ENCODE measurements at regions not wholly inside any gene's neighbourhood (a gene's known extent, or its start where the extent isn't known, plus 50 kb on each side); places are given as distances from the start of the nearest gene placed in this dataset.
"Not testable (repeated sequence)": the region's sequence is repeated elsewhere in the genome, so short reads cannot be mapped to it uniquely, and the experiment has no call there.

DNA sequence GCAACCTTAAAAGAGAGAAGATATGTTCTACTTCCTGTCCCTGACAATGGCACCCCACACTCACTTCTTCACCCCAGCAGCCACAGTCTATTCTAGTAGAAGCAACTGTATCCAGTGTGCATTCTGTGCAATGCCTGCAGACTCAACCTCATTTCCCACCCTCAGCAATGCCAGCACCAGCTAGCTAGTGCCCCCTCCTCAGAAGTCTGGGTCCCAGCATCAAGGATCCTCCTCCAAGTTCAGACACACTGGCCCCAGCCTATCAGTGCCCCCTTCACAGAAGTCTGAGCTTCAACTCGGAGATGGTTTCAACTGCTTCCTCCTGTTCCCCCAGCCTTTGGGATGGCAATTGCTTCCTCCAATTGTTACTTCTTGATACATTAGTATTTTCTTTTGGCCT is 268.3 kb downstream of the MEX3B start:
- no peak for DNase-seq (ENCODE audit: low read depth)

DNA sequence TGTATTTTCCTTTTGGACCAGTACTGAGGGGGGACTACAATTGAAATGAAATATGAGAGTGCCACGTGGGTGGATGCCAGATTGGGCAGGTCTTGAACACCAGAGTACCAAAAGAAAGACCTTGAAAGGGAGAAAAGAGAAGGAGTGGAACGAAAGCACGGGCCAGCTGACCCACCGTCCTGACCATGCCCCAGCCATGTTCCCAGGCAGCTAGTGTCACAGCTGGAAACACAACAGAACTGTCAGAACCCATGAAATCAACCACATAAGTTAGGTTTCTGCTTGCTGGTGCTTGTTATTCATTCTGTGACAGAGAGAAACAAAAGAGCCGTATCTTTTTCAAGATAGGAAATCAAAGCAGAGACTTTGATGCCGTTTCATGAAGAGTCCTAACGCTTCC is 268.8 kb downstream of the MEX3B start:
- DNase-seq (ENCODE audit: low read depth): no peak

DNA sequence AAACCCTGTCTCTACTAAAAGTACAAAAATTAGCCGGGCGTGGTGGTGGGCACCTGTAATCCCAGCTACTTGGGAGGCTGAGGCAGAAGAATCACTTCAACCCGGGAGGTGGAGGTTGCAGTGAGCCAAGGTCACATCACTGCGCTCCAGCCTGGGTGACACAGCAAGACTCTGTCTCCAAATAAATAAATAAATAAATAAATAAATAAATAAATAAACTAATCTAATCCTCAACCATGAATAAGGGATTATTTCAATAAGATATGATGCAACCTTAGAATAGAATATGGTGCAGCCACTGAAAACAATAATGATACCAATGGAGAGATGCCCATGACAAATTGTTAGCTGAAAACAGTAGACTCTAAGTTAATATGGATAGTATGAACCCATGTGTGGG is 270.0 kb downstream of the MEX3B start:
- DNase-seq (ENCODE audit: low read depth): not testable (repeated sequence)

DNA sequence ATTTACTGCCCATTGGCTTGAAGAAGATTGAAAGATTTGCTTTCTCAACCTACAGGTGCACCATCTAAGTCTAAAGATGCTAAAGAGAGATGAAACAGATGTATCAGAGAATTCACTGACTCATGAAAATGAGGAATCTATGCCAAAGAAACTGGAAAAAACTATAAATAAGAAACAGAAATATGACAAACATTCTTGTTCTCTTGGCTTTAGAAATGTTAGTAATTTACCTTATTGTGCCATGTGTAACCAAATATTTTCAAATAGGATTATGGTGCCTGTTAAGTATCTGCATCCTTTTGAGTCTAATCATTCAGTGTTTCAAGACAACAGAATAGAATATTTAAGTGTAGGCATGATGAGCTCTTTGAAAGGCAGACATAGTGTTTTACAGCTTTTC is 271.5 kb downstream of the MEX3B start:
- DNase-seq (ENCODE audit: low read depth): no peak

DNA sequence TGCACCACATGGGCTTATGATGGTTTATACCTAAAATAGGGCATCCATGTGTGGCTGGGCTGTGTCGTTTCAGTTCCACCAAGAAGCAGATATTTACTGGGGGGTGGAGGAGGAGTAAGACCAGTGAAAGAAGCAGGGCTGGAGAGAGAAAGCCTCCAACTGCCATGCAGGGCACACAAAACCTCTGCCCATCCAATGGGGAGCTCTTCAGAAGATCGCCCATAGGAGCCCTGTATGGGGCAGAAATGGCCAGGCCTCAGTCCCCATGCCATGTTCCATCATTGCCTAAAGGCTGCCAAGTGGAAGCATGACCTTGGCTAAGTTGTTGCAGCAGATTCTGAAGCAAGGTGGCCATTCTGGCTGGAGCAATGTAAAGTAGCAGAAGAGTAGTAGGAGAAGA is 277.0 kb downstream of the MEX3B start:
- no peak for DNase-seq (ENCODE audit: low read depth)

DNA sequence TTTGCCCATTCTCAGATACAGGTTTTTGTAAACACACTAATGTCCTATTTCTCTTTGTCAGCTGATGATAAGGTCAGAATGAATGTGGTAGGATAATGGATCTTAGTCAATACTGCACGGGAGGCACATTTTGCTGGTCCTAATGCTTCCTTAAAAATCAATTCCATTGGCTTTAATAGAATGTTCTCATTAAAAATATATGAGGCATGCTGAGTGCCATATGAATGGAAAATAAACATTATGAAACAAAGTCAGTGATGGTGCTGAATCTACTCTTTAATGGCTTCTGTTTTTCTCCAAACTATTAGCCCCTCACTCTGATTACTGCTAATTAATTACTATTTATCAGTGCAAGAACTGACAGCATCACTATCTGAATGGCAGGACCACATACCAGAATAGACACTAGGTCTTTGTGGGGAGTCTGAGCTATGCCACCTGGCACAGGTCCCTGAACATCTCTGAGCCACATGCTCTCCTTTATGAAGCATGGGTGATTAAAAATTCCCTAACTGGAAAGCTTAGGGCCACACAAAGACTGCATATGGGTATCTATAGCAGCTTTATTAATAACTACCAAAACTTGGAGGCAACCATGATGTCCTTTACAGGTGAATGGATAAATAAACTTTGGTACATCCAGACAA is 278.9 kb downstream of the MEX3B start:
- DNase-seq (ENCODE audit: low read depth): no peak

DNA sequence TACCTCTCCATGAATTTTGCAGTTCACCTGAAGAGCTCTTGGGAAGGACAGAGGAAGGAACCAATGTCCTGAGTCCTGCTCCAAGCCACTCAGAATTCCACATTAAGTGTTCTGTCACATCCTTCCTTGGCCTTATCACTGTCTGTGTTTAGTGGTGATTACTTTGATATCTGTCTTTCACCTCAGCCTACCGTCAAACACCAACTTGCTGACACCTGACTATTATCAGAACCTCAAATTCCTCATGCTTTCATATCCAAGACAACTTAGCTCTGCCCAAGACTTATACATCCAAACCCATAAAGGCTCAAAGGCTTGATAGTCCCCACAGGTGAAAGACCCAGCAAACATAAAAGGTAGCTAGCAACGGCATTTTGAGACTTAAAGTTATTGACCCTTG is 280.0 kb downstream of the MEX3B start:
- no peak for DNase-seq (ENCODE audit: low read depth)

DNA sequence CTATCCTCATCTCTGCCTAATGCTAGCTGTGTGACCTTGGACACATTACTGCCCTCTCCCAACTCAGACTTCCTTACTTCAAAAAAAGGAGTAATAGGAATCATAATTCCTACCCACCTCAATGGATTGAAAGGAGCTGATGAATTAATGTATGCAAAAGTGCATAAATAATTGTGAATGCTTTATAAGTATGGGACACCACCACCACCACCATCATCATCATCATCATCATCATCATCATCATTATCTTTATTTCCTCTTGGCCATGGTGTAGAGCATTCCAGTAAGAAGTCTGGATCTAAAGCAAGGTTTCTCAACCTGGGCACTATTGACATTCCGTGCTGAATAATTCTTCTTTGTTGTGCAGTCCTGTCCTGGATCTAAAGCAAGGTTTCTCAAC is 282.5 kb downstream of the MEX3B start:
- DNase-seq (ENCODE audit: low read depth): no peak

DNA sequence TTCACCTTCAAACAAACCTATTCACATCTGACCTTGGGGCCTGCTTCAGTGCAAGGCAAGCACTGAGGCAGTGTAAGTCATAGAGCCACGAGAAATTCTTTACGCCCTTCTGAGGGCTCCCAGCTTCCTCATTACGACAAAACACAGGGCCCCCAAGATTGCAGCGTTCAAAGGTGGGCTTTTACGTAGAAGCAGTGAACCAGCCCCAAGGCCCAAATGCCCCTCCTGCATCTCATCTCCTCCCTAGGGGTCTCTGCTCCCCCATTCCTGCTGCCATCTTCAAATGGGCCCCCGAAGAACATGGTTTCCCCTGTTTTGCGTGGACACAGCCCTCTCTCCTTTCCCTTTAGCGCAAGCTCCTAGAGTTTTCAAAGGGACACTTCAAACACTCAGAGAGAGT is 285.1 kb downstream of the MEX3B start:
- DNase-seq (ENCODE audit: low read depth): no peak

DNA sequence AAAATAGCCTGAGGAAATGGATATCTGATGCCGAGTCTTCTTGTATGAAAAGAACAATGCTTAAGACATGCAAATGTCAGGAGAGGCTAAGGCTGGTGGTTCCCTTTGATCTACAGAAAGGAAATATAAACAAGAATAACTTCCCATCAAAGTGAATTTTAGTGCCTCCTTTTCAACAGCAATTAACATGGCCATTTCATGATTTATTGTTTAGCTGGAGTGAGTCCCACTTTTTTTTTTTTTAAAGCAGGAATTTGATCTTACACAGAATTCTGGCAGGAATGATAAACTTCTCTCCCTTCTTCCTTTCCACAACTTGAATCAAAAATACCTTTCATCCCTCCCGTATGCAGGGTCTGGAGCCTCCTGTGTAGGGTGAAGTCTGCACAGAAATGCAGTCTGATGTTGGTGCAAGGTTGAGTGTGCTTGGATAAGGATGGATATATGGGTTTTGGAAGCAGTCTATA is 287.0 kb downstream of the MEX3B start:
- DNase-seq (ENCODE audit: low read depth): no peak

DNA sequence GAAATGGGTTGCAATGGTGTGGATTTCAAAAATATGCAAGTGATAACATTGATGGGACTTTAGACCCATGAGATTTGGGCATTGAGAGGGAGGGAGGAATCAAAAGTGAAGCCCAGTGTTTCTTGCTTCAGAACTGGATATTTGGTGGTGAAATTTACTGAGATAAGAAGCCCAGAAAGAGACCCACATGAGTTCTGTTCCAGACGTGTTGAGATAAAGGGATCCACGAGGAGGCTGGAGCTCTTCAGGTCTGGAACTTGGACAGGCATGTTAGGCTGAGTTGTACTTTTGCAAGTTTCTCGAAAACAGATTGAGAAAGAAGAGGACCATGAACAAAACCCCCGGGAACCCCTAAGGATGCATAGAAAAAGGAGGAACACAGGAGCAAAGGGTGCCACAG is 290.2 kb downstream of the MEX3B start:
- DNase-seq (ENCODE audit: low read depth): no peak

DNA sequence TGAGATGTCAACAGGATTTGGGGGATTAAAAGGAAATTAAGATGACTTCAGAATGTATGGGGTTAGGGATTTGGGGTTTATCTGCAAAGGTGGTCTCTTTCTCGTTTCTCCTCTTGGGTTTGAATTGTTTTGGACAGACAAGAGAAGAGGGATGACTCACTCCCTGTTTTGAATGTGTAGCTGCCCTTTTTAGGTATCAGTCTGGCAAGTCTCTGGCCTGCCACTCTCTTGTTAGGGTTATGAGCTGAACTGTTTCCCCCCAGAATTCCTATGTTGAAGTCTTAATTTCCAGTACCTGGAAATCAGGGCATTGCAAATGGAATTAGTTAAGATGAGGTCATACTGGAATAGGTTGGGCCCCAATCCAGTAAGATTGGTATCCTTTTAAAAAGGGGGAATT is 291.7 kb downstream of the MEX3B start:
- DNase-seq (ENCODE audit: low read depth): no peak

DNA sequence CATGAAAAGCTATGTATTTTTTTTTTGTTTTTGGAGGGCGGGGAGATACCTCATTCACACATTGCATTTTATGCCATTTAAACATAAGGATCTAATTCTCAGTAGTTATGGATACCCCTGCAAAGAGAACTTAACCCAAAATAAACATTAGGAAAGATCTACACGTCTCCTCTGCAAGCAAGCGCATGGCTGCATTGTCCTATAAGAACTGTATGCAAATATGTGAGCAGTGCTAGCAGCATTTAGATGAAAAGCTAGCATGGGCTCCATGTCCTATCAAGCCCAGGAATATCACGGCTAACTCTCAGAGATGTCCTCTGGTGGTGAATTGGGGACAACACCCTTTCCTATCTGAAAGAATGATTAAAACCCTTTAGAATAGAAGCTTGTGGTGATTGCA is 292.8 kb downstream of the MEX3B start:
- no peak for DNase-seq (ENCODE audit: low read depth)

DNA sequence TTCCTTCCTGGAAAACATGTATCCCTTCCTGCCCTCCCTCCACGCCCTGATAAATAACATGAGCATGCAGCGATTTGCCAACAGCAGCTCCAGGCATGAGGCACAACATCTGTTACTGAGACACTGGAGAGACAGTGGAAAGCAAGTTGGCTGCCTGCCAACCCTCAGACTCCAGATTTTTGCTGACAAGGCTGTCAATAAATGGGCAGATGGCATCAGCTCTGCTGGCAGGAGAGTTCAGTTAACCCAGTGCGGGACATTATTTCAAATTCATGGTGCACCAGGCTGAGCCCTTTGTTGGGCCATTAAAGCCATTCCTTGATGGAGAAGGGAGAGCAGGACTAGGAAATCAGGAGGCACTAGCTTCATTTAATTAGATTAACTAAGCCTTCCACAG is 293.3 kb downstream of the MEX3B start:
- DNase-seq (ENCODE audit: low read depth): peak; percentile 5

DNA sequence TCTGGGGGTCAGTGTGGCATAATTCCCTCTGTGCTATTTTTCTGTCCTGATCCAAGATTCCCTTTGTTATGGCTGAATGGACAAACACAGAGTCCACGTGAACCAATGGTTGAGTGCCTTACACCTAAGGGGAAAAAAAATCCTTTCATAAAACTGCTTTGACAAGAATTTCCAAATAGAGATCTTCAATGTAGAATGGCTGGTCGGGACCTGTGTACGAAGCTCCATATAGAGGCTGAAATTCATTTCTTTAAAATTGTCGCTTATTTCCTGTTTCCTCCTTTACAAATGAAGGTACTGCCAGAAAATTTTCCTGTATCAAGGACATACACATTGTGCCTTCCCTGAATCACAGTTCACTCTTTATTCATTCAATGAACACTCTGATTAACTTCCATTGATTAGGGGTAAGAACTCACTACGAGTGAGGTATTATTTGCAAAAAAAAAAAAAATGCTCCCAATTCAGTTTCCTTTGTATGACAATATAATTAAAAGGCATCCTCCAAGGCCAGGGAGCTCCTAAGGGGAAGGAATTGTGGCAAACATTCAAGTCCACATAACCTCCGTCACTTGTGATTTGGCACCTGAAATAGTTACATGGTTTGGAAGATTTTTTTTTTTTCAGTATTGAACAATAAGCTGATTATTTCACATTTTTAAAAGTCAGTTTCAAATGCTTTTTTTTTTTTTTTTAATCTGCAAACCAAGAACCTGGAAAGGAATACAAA is 293.8 kb downstream of the MEX3B start:
- no peak for DNase-seq (ENCODE audit: low read depth)

DNA sequence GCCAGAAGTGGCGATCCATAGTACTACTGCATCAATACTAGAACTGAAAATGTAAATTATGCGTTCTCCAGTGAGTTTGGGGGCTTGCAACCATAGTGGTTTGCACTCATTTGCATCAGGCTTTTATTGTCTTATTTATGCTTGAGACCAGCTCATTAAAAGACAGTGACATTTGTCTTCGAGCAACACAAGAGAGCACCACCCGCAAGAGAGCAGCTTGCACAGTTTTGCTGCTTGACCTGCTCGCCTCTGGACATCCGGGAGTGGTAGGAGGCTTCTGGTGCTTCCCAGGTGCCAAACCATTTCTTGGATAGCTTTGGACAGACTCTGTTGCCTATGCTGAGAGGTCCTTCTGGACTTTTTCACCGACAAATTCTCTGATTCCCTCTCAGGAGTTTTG is 294.6 kb downstream of the MEX3B start:
- no peak for DNase-seq (ENCODE audit: low read depth)

DNA sequence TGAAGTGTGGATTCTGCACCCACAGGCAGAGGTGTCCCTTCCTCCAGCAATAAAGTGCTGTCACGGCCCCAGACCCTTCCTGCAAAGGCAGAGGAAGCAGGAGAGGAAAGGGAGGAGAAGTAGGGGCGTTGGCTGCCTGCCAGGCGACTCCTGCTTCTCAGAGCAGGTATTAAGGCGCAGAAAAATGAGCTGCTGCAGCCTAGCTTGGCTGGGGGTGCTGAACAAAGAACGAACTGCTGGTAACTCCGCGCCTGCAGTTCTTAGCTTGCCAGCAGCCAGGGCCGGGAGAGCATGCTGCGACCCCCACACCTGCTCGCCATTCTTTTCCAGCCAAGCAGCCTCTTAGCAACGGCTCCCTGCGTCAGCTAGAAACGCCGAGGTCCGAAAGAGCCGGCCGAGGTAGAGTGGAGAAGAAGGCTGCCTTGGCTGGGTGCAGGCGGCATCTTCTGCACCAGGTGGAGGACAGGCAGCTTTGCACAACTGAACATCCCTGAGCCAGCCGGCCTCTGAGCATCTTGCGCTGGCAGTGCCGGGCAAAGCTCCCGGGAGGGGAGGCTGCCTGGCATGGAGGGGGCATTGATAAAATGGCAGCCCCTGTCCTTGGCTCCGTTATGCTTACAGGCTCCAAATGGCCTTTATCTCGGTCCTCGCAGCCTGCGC is 296.0 kb downstream of the MEX3B start:
- DNase-seq (ENCODE audit: low read depth): peak; percentile 2

DNA sequence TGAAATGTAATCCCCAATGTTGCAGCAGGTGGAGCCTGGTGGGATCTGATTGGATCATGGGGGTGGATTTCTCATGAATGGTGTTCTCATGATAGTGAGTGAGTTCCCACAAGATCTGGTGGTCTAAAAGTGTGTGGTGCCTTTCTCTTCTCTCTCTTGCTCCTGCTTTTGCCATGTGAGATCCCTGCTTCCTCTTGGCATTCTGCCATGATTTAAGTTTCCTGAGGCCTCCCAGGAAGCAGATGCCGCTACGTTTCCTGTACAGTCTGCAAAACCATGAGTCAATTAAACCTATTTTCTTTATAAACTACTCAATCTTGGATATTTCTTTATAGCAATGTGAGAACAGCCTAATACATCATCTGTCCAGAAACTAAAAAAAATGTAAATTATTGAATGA is 298.3 kb downstream of the MEX3B start:
- DNase-seq (ENCODE audit: low read depth): no peak

DNA sequence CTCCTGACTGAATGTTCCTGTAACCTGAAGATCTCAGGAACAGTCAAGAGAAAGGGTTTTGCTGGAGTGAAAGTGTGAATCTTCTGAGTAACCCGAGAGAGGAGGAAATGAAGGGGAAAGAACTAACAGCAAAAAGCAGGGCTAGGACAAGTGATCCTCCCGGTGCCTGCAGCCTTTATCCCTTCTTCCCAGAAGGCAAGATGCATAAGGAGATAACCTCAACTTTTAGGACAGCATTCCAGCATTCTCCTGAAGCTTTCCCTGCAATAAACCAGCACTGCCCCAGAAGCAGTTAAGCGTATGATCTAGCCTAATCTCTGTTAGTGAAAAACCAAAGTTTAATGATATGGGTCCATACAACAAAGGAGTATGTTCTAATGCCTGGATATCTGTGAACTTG is 298.8 kb downstream of the MEX3B start:
- DNase-seq (ENCODE audit: low read depth): no peak

DNA sequence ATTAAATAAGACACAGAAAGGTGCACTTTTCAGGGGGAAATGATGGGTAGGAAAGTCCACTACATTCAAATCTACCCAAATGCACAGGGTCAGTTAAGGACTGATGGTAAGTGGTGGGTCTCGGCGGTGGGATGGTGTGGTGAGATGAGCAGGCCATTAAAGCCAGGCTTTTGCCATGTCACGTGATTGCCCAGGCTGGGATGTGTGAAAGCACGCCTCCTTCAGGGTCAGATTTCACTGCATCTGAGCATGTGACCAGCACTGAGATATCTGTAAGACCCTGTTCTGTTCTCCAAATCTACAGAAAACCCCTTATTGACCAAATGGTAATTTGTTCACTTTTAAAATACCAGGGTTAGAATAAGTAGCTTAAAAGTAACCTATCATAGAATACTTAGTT is 301.5 kb downstream of the MEX3B start:
- DNase-seq (ENCODE audit: low read depth): no peak

DNA sequence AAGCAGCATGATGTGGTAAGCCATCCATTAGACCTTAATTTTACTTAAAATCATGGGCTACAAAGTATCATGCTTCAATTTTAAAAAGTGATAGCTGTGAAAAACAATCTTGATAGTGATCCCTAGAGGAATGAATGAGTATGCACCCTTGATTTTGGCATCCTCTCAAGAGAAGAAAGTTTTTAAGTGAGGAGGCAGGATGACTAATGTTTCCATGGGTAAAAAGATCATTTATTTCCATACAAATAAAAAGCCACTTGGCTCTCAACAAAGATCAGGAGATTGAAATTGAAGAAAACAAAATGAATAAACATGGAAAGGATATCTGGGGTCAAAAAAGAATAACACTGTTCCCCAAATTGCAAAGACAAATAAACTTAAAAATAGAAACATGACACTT is 305.4 kb downstream of the MEX3B start:
- DNase-seq (ENCODE audit: low read depth): no peak

DNA sequence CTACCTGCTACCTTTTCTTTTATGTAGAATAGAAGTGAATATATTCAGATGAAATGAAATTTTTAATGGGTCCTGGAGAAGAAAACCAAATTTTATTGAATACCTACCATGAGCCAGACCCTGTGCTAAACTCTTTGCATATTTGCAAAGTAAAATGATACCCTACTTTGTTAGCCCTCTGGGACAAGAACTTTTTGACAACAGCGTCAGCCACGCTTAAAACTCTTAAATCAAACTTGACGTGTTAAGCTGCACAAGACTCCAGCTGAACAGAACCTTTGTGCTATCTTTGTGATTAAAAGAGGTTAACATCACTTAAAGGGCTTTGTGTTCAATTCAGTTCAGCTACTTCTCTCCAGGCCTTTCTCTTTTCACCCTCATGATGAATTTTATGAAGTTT is 316.5 kb downstream of the MEX3B start:
- DNase-seq (ENCODE audit: low read depth): no peak

DNA sequence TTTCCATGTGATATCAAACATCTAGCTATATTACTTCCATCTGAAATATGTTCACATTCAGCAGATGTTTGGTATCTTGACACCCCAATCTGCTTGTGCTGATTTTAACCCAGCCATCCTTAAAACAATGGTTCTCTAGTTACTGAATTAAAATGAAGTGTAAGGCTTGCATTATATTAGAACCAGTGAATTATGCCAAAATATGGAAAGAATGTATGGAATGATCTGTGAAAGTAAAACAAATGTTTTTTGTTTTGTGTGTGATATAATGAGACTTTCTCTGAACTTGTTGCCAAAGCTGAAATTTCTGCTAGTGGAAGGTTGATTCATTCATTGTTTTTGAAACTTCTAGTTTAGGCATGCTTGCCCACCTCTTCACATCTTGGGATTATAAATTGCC is 317.1 kb downstream of the MEX3B start:
- DNase-seq (ENCODE audit: low read depth): no peak

Data from HT1080 (cell line).